Chondrocyte (in vitro differentiated cells): ENCODE measurements at regions not wholly inside any gene's neighbourhood (a gene's known extent, or its start where the extent isn't known, plus 50 kb on each side); places are given as distances from the start of the nearest gene placed in this dataset.

ENCODE experiments used
- DNase-seq: peaks from one replicate; pipeline ENCODE4 v3.0.0; 2021; ENCODE audit warnings: mixed read lengths, low spot score
- H3K27ac Mint-ChIP-seq: one replicate; pipeline ENCODE4 v1.8.0; 2021; ENCODE audit warnings: mild to moderate bottlenecking, moderate library complexity, mixed read lengths; ENCODE audit not compliant: unreplicated experiment
- H3K27me3 Mint-ChIP-seq: 2 replicates; pipeline ENCODE4 v1.8.0; 2021; ENCODE audit warnings: low read depth, mixed read lengths
- H3K36me3 Mint-ChIP-seq: 2 replicates; pipeline ENCODE4 v1.8.0; 2021; ENCODE audit warnings: low read depth, mixed read lengths
- H3K4me1 Mint-ChIP-seq: 2 replicates; pipeline ENCODE4 v1.8.0; 2021; ENCODE audit warnings: low read depth, mild to moderate bottlenecking, mixed read lengths
- H3K4me3 Mint-ChIP-seq: one replicate; pipeline ENCODE4 v1.8.0; 2021; ENCODE audit warnings: mild to moderate bottlenecking, moderate library complexity, mixed read lengths; ENCODE audit not compliant: unreplicated experiment
- H3K9me3 Mint-ChIP-seq: 2 replicates; pipeline ENCODE4 v1.8.0; 2021; ENCODE audit warnings: low read depth, mixed read lengths
- TF ChIP-seq, protein P1 (sequence below): fragments of 200-600 bp; sonication (generic); IDR thresholded peaks from 2 replicates; pipeline ENCODE4 v1.5.0; 2021; ENCODE audit warnings: antibody characterized with exemption, mild to moderate bottlenecking, moderate library complexity

GRCh38 chr15:47366884-47367283 lies 350.4 kb upstream of the SEMA6D start:
- no peak for DNase-seq
- Mint-ChIP-seq H3K4me3 (no peak overlapping the region), H3K9me3 (no peaks in the 10 kb centered on the region)

GRCh38 chr15:47367726-47368390 lies 349.4 kb upstream of the SEMA6D start:
- H3K36me3 Mint-ChIP-seq = no peaks in the 10 kb centered on the region
- H3K9me3 Mint-ChIP-seq = no peaks in the 10 kb centered on the region
- no peak overlapping the region for H3K27ac Mint-ChIP-seq
- no peaks in the 10 kb centered on the region for H3K4me1 Mint-ChIP-seq
- peaks cover 7% of the 10 kb centered on the region for H3K27me3 Mint-ChIP-seq
- no peak for DNase-seq
- no peak overlapping the region for H3K4me3 Mint-ChIP-seq
- TF ChIP-seq, protein P1, sequence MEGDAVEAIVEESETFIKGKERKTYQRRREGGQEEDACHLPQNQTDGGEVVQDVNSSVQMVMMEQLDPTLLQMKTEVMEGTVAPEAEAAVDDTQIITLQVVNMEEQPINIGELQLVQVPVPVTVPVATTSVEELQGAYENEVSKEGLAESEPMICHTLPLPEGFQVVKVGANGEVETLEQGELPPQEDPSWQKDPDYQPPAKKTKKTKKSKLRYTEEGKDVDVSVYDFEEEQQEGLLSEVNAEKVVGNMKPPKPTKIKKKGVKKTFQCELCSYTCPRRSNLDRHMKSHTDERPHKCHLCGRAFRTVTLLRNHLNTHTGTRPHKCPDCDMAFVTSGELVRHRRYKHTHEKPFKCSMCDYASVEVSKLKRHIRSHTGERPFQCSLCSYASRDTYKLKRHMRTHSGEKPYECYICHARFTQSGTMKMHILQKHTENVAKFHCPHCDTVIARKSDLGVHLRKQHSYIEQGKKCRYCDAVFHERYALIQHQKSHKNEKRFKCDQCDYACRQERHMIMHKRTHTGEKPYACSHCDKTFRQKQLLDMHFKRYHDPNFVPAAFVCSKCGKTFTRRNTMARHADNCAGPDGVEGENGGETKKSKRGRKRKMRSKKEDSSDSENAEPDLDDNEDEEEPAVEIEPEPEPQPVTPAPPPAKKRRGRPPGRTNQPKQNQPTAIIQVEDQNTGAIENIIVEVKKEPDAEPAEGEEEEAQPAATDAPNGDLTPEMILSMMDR = no peak

More at GRCh38 chr15:47366884-47367283, 350.4 kb upstream of the SEMA6D start:
- Mint-ChIP-seq H3K36me3 (no peaks in the 10 kb centered on the region), H3K27me3 (peaks cover 7% of the 10 kb centered on the region), H3K4me1 (no peaks in the 10 kb centered on the region), H3K27ac (no peak overlapping the region)
- TF ChIP-seq, protein P1 = no peak

GRCh38 chr15:47371939-47372338 lies 345.4 kb upstream of the SEMA6D start:
- peaks cover 11% of the 10 kb centered on the region for H3K27me3 Mint-ChIP-seq
- no peaks in the 10 kb centered on the region for H3K4me1 Mint-ChIP-seq
- TF ChIP-seq, protein P1 = no peak
- no peak overlapping the region for H3K27ac Mint-ChIP-seq
- no peaks in the 10 kb centered on the region for H3K36me3 Mint-ChIP-seq
- no peak for DNase-seq
- H3K4me3 Mint-ChIP-seq = no peak overlapping the region
- H3K9me3 Mint-ChIP-seq = no peaks in the 10 kb centered on the region

GRCh38 chr15:47374222-47374621 lies 343.1 kb upstream of the SEMA6D start:
- no peaks in the 10 kb centered on the region for H3K36me3 Mint-ChIP-seq
- H3K4me3 Mint-ChIP-seq = no peak overlapping the region
- DNase-seq = no peak
- no peaks in the 10 kb centered on the region for H3K9me3 Mint-ChIP-seq
- H3K27me3 Mint-ChIP-seq = peaks cover 5% of the 10 kb centered on the region
- no peak overlapping the region for H3K27ac Mint-ChIP-seq
- TF ChIP-seq, protein P1 = peak; percentile 46
- no peaks in the 10 kb centered on the region for H3K4me1 Mint-ChIP-seq

GRCh38 chr15:47376190-47376589 lies 341.1 kb upstream of the SEMA6D start:
- no peak for DNase-seq
- Mint-ChIP-seq H3K36me3 (no peaks in the 10 kb centered on the region), H3K4me3 (no peak overlapping the region), H3K9me3 (no peaks in the 10 kb centered on the region), H3K27me3 (peaks cover 5% of the 10 kb centered on the region), H3K4me1 (no peaks in the 10 kb centered on the region), H3K27ac (no peak overlapping the region)
- TF ChIP-seq, protein P1 = no peak
